HG02938 (cell line): ENCODE measurements at regions not wholly inside any gene's neighbourhood (a gene's known extent, or its start where the extent isn't known, plus 50 kb on each side); places are given as distances from the start of the nearest gene placed in this dataset.

Experiments
- ATAC-seq: cut with Tn5 transposase; IDR thresholded peaks from one replicate; pipeline ENCODE4 v1.9.1; 2021; ENCODE audit warnings: mild to moderate bottlenecking, moderate library complexity; ENCODE audit not compliant: unreplicated experiment

DNA sequence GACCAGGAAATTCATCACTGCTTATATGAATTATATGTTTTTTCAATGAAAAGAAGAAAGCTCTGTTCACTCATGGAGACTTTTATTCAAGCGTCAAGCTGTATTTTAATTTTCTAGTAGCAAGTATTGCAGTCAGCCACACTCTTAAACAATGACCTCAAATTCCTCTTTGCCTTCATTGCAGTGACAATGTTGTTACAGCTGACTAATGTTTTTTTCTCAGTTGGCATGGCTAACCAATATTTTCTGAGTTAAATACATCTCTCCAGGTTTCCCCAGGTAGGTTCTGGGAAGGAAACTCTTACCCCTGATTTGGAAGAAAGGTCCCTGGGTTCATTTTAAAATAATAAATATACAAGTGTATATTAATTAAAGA is 241.5 kb downstream of the WDR11 start:
- ATAC-seq: no peak

DNA sequence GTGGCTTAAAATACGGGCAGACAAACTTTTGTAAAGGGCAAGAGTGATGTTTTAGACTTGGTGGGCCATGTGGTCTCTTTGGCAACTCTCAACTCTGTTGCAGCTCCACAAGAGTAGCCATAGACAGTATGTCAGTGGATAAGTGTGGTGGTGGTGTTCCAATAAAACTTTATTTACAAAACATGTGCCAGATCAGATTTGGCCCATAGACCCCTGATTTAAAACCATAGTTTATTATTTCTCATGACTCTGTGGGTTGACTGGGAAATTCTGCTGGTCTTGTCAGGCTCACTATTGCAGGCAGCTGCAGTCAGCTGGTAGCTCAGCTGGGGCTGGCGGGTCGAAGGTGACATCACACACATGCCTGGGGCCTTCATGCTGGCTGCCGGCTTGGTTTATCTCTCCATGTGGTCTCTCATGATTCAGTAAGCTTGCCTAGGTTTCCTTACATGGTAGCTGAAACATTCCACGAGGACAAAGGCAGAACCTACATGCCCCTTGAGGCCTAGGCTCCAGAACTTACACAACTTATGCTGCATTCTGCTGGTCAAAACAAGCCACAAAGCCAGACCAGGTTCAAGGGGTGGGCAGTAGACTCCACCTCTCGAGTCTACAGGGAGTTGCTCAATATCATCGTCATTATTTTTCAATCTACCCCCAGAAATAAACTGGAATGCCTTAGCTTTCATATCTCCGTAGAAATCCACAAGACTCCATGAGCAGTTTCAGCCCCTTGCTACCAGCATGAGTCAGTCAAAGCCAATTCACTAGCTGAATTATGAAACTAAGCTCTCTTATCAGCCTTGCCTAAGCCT is 245.7 kb downstream of the WDR11 start:
- no peak for ATAC-seq

DNA sequence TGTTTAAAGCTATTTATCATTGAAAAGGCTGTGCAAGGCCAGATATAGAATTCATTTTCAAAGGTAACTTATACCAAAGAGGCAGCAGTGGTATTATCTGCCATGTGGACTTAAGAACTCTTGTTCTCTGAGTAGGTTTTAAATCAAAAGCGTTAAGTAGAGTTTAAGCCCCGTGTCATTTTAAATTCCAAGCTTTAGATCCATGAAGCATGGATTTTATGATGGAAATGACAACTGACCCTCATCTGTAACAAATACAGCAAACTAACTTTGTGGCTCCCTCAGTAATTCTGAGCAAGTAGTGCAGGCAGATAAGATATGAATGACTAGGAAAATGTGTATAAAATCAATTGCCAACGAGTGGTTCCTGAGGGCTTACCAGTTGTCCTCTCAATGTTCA is 247.0 kb downstream of the WDR11 start:
- ATAC-seq: no peak

DNA sequence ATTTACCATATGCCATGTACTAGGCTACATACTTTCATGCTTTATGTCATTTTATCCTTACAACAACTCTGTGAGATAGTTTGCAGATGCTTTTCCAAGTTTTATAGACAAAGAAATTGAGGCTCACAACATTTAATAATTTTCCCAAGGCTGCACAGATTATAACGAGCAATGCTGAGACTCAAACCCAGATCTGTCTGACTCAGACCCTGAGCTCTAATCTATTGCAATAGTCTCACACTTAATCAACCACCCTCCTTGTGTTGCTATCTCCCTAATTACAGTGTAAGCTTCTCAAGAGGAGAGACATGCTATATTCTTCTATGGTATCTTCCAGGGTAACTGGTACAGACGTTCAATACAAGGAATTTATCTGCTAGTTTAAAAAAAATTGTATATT is 247.6 kb downstream of the WDR11 start:
- ATAC-seq: no peak

DNA sequence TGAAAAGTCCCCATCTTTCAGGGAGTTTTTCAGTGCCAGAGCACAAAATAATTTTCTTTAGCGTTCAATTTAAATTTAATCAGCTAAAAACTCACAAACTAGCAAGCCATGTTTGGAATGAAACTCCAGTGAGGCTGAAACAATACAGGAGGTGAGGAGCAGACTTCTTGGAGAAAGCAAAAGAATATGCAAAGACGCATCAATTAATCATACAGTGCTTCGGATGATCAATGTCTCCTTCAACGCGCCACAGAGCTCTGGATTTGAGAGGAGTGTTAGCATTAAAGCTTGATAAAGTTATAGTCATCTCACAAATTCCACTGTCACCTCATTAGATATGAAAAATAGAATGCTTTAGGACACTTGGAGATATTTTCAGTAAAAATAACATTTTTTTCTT is 248.0 kb downstream of the WDR11 start:
- ATAC-seq: no peak

DNA sequence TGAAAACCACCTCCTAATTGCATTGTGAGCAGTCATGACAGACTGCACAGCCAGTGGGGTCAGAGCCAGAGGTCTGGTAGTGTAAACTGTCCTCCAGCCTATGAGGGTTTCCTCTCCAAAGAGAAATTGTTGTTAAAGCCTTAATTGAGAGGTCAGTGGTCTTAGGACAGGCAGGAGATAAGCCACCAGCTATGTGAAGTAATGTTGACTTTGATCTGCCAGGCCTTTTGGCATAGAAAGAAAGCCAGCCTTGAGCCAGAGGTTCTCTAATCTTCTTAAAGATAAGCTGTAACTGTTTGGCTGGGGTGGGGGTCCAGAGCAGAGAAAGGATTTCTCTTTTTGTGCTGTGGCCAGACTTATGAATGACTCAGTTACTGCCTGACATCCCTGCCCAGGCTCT is 248.4 kb downstream of the WDR11 start:
- ATAC-seq: no peak

DNA sequence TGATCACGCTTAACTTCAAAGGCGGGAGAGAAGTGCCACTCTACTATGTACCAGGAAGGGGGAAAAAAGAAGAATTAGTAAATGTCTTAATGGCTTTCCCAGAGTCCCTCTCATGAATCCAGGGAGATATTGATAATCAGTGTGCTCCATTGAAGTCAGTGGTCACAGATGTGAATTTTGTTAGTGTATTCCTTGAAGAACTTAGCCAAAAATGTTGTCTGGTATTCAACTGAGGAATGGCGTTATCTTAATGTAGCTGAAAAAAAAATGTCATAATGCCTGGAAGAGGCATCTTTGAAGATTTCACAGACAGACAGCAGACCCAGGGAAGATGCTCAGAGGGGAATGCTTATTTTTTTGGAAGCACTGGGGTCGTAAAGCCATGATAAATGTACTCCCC is 250.4 kb downstream of the WDR11 start:
- no peak for ATAC-seq

DNA sequence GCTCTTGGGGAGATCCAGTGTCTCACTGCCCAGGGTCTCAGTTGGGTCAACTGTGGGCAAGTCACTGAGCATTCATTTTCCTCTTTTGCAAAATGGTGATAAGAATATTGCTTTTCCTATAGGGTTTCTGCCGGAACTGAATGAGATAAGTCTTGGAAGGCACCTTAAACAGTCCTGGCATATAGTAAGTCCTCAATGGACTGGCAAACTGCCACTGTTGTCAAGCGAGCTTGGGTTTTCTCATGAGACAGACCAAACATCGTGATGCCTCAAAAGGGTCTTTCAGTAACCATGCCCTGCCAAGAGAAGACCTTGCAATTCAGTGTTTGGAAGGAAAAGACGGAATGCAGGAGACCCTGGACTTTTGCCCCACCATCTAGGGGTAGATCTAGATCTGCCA is 251.5 kb downstream of the WDR11 start:
- ATAC-seq: no peak

DNA sequence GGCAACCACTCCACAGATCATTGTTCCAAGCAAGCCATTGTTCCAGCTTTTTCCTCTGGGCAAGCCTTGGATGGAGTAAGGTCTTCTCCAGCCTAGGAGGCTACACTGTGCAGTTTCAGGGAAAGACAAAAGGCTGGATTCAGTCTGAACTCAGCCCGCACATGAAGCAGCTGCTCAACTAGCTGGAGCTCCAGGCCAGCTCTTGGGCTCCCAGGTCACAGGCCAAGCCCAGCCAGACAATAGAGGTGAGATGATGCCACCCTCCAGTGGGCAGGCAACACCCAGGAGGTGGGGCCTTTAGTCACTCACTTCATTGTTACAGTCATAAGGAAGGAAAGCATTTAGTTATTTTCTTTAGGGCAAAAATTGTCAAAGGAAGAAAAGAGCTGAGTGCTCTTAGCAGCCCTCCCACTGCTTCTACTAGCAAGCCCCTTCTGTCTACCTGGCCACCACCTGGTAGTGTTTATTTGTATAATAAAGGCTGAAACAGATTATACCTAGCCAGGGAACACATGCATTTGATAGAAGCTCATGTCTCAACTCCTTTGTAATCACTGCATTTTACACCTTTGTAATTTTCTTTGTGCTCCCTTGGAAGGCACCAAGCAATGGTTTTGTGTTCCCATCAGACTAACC is 253.4 kb downstream of the WDR11 start:
- ATAC-seq: no peak

DNA sequence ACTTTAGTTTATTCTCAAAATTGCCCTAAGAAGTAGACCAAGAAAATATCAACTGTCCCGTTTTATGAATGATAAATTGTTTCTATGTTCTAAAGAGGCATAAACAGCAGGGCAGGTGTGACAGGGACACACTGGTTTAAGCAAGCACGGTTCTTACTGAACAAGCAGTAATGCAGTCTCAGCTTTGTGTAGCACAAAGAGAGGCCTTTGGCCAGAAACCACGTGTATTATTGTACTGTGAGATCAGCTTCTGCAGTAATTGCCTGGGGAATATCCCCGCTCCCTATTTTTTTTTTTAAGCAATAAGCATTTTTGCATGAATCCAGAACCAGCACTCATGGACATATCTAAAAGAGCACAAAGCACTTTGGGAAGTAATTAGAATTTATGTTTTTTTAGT is 255.4 kb downstream of the WDR11 start:
- no peak for ATAC-seq

DNA sequence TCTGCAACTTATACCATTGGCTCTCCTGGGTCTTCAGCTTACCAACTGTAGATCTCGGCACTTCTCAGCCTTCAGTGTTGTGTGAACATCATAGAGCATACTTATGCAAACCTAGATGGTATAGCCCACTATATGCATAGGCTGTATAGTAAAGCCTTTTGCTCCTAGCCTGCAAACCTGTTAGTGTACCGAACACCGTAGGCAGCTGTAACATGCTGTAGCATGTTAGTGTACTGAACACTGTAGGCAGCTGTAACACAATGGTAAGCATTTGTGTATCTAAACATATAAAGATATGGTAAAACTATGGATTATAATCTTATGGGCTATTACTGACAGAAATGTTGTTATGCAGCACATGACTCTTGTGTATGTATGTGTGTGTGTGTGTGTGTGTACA is 256.9 kb downstream of the WDR11 start:
- ATAC-seq: no peak

DNA sequence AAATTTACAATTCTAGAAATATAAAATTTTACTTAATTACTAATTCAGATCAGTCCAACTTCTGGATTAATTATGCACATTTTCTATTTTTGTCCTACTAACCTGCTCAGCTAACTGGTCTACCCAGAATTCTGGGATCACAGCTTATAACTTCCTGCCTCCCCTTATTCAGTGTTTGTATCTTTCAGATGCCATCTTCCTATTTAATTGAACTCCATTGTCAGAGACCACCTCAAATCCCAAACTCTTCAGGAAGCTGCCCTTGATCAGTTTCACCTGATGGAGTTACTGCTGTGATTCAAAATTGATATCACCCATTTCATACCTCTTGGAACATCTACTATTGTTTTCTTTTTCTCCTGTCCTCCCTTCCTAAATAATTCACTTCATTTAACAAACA is 259.2 kb downstream of the WDR11 start:
- ATAC-seq: no peak

DNA sequence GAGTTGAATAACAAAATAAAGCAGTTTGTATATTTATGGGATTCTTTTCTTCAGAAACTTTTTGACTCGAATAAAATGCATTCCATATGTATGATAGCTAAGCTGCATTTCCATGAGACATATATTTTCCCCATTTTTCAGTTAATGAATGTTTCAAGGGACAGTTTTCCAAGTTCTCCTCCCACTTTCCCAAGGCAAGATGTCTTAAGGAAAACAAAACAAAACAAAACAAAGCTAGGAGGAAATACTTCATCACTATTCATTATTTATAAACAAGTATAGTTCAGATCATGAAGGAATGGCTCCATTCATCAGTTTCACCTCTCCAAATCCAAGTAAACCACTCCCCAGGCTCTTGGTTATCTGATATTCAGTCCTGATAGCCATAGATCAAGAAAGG is 261.0 kb downstream of the WDR11 start:
- no peak for ATAC-seq

DNA sequence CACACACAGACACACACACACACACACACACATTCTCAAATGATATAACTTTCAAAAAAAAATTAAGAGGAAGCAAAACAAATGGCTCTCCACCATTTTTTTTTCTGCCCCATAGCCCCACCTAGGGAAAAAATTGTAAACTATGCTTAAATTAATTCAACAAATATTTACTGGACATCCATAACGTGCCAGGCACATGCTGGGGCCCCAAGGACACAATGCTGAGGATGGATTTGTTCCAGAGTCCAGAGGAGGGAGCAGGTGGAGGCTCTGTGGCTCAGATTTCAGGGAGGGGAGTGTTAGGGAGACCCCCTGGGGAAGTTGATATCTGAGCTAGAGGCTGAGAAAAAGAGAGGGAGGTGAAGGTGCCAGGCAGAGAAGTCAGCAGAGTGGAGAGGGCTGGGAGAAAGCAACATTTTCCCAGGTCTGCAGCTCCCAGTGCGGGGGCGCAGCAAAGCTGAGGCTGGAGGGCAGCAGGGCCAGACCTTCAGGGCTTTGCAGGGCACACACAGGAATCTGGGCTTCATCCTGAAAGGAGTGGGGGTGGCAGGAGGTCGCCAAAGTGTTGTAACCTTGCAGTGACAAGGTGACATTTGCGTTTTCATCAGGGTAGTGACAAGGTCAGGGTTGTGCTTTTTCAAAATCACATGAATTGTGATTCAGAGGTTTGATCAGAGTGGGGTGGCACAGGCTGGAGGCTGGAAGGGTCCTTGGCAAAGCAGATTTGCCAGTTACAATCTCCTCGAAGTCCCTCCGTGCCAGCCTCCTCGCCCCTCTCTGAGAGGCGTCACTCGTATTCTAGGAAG is 261.6 kb downstream of the WDR11 start:
- ATAC-seq: no peak

DNA sequence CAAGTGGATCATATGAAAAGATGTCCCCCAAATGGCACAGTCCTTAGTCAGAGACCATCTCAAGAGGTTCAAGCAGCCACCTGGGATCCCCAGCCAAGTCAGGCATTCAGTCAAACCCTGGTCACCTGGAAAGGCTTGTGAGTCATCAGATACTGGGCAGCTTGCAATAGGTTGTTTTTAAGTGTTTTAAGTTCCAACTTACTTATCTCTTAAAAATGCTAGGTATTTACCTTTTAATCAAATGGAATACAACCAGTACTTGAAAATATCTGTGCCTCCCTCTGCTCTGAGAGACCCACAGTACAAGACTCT is 262.2 kb downstream of the WDR11 start:
- ATAC-seq: no peak

DNA sequence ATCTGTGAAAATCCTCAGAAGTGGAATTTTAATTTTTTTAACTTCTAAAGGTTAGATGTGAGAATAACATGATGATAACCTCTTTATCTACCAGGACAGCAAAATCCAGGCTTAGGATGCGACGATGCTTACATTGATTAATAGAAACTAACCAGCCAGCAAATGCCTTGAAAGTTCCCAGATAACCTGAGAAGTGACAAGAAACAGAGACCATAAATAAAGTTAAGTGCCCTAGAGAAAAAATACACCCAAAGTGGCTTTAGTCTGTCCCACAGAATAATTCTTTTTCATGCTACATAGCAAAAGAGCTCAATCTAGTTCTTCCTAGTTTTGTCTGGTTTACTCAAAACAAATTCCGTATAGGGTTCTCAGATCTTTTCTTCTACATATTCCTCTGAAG is 262.7 kb downstream of the WDR11 start:
- no peak for ATAC-seq

DNA sequence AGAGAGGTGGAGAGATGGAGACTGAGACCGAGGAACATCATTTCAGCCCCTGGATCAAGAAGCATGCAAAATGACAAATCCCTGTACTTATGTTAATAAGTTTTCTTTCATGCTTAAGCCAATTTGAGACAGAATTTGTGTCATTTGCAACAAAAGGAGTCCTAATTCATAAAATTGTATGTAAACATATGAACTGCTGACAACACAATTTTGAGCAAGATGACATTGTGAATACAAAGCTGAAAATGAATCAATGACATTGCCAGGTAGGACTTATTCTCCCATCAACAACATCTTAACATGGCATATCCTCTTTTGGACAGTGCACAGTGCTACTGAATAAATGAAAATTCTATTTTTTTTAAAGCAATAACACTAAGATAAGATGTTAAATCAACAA is 264.0 kb downstream of the WDR11 start:
- ATAC-seq: no peak

DNA sequence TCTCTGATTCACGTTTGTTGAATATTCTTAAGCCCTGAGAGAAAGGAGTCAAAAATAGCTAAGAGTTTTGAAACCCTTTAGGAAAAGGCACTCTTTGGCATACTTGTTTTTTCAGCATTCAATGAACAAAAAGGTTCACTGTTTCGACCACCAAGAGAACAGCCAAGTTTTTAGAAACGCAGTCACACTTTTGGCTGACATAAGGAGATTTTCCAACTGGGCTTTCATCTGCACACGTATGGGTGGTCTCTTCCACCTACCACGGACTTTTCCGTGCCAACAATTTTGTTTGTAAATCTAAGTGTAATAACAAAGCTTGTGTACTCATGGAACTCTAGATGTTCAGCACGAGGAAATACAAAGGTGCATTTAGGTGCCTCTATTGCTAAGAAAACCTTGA is 270.3 kb downstream of the WDR11 start:
- ATAC-seq: no peak

DNA sequence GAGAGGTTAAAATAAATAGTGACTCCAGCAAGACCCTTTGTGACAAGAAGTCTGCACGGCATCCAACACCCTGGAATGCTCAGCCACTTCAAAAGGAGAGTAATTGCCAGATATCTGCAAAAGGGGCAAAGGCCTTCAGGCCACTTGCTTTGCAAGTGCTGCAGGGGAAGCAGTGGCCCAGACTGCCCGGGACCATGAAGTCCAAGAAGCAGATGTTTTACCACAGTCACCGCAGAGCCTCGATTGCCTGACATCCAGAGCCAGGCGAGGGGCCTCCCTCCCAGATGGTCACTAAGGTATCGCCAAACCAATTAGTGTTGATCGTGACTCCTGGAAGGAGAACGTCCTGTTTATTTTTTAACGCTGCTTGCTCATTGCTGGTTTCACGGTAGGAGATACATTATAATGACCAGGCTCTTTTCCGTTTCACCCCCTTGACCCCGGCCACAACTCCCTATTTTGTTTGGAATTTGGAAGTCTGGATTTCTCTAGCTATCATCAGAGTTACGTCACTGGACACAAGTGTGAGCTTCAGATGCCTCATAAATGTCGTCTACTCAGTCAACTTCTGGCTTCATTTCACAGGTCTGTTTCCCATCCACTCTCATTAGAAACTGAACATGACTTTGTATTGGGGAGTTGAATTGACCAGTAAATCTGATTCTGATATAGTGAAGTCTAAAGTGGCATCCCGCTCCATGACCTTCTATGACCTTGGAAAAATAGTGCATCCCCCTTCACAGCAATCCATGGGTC is 276.2 kb downstream of the WDR11 start:
- ATAC-seq: no peak

DNA sequence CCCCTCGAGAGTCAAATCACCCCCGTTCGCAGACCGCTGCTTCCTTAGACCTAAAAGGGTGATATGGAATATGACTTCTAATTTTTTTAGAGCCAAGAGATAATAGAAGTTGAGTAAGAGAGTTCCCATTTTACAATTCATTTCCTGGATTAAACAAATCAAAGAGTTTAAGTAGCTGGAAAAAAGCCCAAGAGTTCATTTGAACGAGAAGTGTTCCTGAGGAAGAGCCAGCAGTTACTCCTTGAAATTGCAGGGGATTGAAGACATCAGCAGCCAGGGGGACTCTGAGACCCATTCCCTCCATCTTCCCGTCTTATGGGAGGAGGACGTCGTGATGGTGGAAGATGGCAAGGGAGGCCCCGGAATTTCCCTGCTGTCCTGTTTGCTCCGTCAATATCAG is 277.0 kb downstream of the WDR11 start:
- ATAC-seq: no peak

DNA sequence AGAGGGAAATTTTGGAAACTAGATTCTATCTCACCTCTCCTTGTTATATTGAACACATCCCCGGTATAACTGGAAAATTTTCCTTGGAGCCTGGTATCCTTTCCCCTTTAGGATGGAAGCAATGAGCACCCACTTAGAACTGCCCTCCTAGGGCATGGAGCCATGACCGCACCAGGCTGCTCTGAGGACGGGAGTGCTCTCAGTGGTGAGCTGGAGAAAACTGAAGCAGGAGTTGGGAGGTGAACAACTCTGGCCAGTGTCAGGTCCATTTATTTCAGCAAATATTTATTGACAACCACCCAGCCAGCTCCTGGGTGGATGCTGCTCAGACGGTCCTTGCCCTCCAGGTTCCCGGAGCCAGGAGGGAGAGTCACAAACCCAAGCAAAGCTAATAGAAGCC is 278.1 kb downstream of the WDR11 start:
- ATAC-seq: no peak

DNA sequence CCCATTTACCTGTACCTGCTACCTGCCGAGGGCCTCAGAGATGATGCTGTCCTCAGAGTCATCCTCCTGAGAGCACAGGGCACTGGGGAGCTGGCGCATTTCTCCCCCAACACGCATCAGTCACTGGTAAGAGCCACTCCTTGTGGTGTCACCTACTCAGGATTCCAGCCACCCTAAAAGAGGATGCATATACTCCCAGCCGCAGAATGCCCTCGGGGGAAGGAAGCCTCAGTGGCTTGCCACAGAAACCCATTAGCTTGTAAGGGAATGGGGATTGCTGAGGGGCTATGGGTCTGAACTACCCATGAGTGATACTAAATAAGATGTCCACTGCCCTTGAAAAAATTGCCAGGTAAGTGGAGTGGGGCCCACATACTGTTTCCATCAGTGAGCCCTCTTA is 279.2 kb downstream of the WDR11 start:
- no peak for ATAC-seq
